NCI-H1417 (cell line): ENCODE measurements at regions not wholly inside any gene's neighbourhood (a gene's known extent, or its start where the extent isn't known, plus 50 kb on each side); places are given as distances from the start of the nearest gene placed in this dataset.
A peak's percentile ranks its signal among the peaks of the same experiment; 100 is the strongest.

Experiments used
- DNase-seq, 3 experiments: peaks; one replicate each; lab custom pipeline; 2025; lab: John Stamatoyannopoulos, UW

DNA sequence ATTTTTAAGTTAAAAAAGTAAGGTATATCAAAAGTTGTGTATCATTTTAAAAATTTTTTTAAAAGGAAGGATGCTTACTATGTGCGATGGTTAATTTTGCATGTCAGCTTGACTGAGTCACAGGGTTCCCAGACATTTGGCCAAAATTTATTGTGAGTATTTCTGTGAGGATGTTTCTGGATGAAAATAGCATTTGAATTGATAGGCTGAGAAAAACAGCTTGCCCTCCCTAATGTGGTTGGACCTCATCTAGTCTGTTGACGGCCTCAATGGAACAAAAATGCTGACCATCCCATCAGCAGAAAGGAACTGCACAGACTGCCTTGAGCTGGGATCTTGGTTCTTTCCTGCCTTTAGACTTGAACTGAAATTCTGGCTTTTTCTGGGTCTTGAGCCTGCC lies 724.5 kb downstream of the NCAM2 start:
- no peak for DNase-seq

DNA sequence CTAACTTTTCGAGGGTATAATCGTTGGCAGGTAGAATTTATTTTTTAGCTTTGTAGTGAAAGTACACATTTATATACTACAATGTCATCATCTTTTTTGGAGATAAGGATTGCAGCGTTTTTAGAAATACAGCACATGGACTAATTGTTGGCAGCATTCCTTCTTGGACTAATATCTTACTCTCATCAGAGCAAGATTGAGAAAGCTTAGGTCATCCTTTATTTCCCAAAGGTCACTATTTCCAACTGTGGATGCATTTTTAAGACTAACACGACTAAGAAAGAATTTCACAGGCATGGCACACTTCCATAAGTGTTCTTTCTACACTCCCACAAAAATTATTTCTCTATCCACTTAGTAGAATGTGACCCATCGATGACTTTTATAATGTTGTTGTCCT lies 732.3 kb downstream of the NCAM2 start:
- DNase-seq = no peak

DNA sequence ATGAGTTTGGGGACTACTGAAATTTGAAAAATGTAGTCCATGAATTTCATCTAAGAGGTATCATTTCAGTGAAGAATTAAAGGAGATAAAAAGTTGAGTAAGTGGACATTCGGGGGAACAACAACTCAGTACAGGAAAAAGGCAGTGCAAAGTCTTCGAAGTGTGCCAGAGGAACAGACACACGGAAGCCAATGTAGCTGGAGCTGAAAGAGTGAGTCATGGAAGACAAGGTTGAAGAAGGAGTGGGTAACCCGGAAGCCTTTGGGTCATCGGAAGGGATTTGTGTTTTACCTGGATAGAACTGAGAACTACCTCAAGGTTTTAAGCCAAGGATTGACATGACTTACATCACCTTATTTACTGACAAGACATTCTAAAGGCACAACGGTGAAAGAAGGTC lies 733.4 kb downstream of the NCAM2 start:
- no peak for DNase-seq

DNA sequence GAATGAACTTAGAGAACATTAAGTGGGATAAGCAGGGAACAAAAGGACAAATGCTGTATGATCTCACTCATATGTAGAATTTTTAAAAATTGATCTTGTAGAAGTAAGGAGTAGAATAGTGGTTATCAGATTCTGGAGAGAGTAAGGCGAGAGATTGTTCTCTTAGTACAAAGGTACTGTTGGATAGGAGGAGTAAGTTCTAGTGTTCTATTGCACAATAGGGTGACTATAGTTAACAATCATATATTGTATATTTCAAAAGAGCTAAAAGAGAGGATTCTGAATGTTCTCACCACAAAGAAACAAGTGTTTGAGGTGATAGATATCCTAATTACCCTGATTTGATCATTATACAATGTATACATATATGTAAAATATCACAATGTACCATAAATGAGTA lies 735.9 kb downstream of the NCAM2 start:
- DNase-seq = no peak

DNA sequence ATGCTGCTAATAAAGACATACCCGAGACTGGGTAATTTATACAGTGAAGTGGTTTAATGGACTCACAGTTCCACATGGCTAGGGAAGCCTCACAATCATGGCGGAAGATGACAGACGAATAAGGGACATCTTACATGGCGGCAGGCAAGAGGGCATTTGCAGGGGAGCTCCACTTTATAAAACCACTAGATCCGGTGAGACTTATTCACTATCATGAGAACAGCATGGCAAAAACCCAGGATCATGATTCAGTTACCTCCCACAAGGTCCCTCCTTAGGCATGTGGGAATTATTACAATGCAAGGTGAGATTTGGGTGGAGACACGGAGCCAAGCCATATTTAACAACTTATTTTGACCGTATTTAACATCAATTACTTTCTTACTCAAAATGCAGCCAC lies 739.0 kb downstream of the NCAM2 start:
- no peak for DNase-seq

DNA sequence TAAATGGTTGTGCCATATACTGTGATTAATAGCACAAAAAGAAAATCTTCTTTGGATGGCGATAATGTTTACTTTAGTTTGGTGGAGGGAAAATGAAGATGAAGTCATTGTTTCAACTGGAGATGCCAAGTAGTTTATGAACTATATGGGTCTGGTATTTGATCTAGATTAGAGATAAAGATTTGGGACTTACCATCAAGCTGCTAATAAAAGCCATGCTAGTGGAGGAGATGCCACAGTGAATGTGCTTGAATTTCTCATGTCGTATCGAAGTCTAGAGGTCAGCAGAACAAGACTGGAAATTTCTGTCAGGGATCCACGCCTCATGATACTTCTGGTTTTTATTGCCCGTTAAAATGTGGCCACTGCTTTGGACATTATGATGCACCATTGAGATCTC lies 742.0 kb downstream of the NCAM2 start:
- no peak for DNase-seq

DNA sequence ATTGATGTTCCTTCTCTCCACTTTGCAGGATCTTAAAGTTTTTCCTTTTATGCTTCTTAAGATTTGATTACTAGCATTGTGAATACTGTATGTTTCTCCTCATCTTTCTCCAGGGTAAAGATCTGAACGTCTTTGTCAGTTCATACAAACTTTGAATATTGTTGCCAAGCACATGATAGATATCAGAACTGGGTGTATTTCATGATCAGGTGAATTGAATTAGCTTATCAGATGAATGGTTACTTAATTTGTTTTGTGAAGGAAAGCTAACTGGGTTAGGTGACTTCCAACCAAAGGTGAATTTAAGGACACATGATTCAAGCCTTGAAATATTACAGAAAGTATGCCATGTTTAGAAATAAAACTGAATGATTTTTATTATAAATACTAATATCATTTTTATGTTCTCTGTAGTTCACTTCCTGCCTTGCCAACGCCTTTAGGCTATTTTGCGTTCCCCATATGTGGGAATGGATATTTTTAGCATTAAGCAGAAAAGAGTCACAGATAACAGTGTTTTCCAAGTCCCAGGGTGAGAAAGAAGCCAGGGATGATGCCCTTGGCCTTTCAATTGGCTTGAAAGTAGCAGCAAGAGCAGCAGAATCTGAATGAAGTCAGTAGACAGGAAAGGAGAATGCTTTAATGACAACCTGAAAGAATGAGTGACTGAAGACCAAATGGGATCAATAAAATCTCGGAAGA lies 752.1 kb downstream of the NCAM2 start:
- DNase-seq = no peak

DNA sequence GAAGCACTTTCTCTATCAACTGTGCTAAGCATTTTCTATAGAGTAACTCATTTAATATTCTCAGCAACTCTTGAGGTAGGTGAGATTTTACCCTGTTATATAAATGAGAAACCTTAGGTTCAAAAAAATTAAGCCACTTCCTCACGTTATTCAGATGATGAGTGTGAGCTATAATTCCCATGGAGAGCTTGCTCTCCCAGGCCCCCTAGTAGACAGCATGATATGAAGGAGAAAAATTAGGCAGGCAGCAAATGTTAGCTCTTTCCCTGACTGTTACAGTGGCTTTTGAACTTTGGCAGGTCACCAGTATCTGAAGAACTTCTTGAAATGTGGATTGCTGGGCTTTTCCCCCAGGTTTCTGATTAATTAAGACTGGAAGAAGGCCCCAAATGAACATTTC lies 753.1 kb downstream of the NCAM2 start:
- DNase-seq = peak in 2 of 3 experiments; percentile 8 to 59

DNA sequence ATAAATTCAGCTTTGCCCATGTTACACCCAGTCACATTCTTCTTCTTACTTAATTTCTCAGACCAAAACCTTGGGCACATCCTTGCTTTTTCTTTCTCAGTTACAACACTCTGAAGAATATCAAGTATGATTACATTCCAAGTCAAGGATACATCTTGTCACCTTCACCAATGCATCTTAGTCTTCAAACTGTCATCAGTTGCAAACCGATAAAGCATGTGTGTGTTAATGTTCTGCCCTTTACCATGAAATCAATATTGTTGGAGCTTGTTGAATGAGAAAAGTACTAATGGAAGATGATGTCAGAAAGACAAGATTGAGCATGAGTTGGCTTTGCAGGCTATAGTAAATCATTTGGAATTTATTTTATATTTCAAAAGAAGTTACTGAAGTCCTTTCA lies 764.6 kb downstream of the NCAM2 start:
- no peak for DNase-seq

DNA sequence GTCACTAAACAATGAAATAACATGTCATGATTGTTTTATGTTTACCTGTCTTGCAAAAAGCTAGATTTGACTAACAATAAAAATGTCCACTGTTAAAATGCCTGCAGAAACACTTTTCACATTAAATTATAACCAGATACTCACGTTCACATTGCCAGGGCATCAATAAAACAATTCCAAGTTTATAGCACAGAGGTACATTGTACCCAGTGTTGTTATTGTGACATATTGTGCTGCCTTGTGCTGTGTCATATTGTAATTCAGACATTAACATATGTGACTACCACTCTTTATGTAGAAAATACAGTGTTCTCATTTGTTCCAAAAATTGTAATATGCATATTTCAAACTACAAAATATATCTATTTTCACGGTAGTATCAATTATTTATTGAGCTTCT lies 766.1 kb downstream of the NCAM2 start:
- no peak for DNase-seq

DNA sequence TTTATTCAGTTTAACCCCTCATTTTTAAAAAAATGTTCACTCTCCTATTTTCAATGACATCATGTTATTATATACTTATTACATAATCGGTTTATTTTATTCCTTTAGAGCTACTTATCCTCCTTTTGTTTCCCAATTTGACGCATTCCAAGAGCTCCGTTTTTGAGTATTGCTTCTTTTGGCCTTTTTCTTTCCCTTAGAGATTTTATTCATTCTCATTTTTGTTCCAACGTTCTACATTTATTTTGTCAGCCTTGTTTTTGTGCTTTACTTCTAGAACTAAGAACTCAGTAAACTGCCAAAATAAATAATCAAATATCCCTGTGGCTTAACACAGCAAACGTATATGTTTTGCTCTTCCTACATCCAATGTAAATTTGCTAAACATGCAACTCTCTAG lies 769.1 kb downstream of the NCAM2 start:
- DNase-seq = no peak

DNA sequence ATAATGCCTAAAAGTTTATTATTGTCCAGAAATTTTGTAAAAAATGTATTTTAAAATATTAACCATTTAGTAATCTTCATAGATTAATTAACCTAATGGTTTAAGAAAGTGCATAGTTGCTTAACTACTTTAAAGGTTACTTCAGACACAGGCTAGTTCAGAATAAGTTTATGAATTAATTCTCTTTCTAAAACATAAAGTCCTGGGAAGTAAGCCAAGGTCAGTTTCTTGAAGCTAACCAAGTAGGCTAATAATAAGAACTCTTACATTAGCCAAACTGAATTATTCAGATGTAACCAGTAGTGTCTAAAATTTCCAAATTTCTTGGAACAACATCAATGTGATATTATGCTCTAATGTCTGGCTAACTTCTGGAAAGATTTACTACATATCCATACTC lies 790.4 kb downstream of the NCAM2 start:
- no peak for DNase-seq

DNA sequence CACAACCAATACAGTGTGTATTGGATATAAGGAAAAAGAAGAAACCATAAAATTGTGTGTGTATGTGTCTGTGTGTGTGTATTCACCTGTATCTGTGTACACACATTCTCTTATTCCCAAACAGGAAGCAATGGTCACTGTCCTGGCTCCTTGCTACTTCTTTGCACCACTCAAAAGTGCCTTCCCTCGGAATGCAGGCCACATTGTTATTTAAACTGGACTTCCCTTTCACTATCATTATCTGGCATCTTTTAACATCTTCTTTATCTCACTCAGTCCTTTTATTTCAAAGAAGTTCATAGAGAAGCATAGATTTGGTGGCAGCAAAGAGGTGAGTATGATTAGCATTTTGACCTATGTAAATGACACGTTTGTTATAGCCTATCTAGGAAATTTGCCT lies 803.7 kb downstream of the NCAM2 start:
- DNase-seq = no peak

DNA sequence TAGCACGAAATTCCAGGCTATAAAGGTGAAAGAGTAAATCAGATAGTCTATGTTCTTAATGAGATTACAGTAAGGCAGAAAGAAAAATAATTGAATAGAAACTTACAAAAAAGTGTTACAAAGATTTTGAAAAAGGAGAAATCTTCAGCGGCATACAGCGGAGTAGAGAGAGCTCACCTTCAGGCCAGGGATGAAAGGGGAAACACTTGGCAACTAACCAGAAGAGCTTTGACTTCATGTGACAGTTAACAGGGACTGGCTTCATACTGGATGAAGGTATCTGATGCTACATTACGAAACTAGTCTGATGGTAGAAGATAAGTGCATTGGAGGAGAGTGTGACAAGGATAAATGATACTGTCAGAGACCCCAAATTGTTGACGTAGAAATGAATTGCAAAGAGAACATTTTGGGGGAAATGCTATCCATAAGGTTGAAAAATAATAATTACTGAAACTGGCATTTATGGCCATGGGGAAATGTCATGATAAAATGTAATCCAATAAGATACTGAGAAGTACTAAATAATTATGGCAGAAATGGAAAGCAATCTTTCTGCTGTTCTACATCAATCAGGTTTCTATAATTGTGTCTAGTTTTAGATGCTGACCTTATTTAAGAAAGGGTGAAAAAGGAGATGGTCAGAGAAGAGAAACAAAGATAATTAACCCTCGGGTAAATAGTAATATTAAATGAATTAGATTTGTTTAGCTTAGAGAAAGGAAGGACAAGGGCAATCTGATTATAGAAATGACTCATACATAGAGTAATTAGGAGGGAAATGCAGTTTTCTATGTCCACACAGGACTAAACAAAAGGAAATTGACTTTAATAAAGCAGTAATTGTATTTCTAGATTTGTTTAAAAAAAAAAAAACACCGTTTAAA lies 808.7 kb downstream of the NCAM2 start:
- peak in 1 of 3 experiments; percentile 64 for DNase-seq

DNA sequence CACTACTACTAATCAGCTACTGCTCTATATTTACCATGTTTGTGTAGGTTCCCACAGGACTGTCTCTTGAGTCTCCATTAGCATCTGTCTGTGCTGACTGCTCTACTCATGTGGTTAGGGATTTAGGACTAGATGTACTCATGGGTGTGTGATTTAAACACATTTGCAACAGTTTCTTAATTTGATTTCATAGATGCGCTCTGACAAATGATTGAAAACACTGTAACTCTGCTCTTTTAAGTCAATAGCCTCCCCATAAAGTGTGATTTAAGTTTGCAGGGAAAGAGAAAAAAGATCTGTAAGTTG lies 809.3 kb downstream of the NCAM2 start:
- no peak for DNase-seq

DNA sequence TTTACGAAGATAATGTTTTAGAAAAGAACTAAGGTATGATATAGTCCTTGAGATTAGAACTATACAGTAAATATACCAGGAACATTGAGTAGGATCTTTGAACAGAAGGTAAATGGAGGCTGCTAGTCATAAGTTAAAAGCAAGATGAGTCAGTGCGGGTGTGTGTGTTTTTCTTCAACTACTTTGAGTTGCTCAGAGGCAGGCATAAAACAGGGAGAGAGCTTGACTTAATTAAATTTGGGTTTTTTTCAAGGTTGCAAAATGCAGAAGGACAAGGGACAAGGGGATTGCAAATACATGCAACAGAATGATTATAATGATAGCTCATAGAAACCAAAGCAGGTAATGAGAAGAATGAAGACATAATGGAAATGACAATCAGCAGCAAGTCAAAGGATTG lies 815.1 kb downstream of the NCAM2 start:
- no peak for DNase-seq

DNA sequence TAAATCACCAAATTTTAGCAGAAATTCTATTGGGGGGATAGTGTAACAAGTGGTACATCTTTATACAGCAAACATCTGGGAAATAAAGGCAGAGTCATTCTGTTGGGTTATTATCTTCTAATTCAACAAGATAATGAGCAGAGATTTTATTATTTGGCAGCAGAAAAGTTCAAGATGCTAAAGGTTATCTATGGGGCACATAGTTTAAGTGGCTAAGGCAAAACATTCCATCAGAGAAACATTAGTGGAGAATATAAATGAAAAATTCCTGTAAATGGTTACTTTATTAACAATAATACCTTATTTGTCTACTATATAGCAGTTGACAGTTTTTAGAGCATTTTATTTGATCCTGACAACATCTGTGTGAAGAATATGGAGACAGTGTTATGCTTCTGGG lies 815.7 kb downstream of the NCAM2 start:
- no peak for DNase-seq

DNA sequence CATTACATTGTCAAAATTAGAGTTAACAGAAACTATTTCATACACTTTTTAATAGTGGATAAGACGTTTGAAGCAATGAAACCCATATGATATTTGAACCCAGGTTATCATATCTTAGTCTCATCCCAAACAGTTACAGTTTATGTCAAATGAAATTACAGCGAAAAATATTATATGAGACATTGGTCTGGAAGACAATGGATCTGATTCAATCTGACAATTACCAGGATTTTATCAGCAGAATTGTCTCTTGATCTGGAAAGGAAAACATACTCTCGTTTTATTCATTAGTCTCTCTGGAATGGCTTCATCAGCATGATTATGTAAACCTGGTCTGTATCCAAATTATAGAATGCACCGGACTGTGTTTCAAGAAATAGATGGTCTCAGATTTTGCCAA lies 818.6 kb downstream of the NCAM2 start:
- no peak for DNase-seq

DNA sequence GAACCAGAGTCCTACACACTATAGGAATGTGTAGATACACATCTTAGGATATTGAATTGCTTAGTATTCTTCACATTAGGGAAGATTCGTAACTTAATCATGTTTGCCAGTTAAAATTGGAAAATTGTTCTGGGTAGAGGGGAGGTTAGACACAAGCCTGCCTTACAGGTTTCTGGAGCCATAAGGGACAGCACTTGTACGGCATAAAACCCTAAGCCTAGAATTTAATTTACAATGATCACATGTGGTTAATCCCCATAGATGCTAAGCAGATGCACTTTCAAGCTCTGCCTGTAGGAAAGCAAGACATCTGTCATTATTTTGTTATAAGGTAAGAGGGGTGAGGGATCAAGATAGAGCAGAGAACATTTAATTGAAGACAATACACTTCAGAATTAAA lies 820.7 kb downstream of the NCAM2 start:
- no peak for DNase-seq

DNA sequence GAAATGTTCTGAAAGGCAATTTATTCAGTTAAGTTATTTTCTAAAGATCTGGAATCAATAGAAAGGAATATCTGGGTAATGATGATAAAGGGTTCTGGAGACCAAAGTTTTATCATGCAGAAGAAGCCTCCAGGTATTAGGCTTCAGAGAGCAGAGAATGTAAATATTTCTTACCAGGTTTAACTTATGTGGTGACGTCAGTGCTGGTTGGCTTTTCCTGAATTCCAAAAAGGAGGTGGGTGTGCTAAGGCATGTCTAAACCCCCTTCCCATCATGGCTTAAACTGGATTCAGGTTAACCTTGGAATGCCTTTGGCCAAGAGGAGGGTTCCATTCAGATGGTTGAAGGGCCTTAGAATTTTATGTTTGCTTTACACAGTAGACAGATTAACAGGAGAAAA lies 829.9 kb downstream of the NCAM2 start:
- no peak for DNase-seq

DNA sequence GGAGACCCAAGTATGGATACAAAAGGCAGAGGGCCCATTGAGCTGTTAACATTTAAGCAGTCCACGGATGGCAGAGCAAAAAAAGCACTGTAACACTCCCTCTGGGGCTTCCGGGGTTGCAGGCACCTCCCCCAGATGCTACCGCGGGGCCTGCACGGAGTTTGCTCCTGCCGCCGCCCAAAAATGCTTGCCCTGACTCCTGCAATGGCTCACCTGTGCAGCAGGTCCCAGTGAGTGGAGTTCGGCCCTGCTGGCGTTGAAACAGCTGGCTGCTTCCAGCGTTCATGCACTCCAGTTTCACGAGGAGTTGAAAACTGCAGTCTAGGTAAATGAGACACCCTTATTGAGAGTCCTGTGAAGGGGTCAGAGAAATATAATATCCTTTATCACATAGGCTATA lies 832.8 kb downstream of the NCAM2 start:
- DNase-seq = no peak

DNA sequence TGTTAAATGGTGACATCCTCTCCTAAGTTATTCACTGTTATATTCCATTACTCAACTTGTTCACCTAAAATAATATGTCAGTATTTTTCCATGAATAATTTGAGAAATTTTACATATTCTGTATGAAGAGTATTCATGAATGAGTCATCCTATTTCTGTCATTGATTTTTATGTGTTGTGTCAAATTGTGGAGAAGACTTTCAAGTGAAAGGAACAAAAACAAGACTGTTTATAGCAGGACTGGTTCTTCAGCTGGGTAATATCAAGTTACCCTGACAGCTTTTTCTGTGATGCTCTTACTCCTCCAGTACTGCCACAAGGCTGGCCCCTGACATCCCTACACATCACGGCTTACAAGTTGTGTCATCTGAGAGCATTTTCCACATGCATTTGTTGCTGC lies 847.7 kb downstream of the NCAM2 start:
- DNase-seq = no peak

DNA sequence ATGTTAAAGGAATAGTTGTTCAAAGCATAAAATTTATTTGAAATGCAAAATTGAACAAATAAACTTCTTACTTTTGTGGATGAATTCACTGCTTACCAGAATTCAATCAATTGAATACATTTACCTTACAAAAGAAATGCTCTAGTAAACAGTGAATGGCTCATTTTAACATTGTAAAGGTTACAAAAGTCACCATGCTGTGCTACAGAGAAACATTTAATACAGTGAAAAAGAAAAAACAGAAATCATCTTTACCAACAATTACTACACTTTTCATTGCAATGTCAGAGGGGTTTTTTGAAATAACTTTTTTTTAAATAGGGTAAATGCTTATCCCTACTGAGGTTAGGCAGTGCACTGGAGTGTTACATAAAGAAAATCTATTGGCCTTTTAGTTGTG lies 853.0 kb downstream of the NCAM2 start:
- DNase-seq = no peak

DNA sequence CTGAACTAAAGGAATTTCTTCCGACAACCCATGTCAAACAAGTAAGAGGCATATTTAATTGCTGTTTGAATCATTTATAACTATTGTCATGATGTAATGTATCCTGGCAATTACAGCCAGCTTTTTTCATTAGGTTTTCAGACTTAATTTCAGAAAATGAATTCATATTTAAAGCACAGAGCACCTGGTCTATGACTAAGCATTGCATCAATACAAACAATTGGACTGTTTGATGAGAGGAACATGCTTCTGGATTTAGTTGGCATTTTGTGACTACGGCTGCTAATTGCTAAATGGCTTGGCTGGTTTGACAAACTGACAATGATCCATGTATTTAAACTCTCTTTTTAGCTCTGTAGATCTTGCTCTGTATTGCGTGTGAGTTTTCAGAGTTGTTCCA lies 853.4 kb downstream of the NCAM2 start:
- peak in 1 of 3 experiments; percentile 31 for DNase-seq
